ENCODE measurements at regions not wholly inside any gene's neighbourhood (a gene's known extent, or its start where the extent isn't known, plus 50 kb on each side); places are given as distances from the start of the nearest gene placed in this dataset.

- DNase-seq (ENCODE audit: low spot score in 2 of 2) (no peak), FAIRE-seq (no peak)
These were observed 176.0 kb upstream of the SLC24A5 start for GRCh38 chr15:47944637-47945288.

GRCh38 chr15:47945872-47946650 is 174.7 kb upstream of the SLC24A5 start:
- DNase-seq (ENCODE audit: low spot score in 2 of 2), result no peak
- FAIRE-seq, result no peak

GRCh38 chr15:47949815-47950214 is 171.0 kb upstream of the SLC24A5 start:
- no peak for FAIRE-seq
- DNase-seq (ENCODE audit: low spot score in 2 of 2), result no peak

- DNase-seq (ENCODE audit: low spot score in 2 of 2), result no peak
- FAIRE-seq, result no peak
These were observed 170.3 kb upstream of the SLC24A5 start for GRCh38 chr15:47950447-47950846.

- no peak for FAIRE-seq
- DNase-seq (ENCODE audit: low spot score in 2 of 2), result no peak
These were observed 169.0 kb upstream of the SLC24A5 start for GRCh38 chr15:47951781-47952180.

- no peak for FAIRE-seq
- no peak for DNase-seq (ENCODE audit: low spot score in 2 of 2)
These were observed 166.6 kb upstream of the SLC24A5 start for GRCh38 chr15:47954196-47954595.

GRCh38 chr15:47955021-47955420 is 165.8 kb upstream of the SLC24A5 start:
- no peak for FAIRE-seq
- no peak for DNase-seq (ENCODE audit: low spot score in 2 of 2)

- FAIRE-seq (no peak), DNase-seq (ENCODE audit: low spot score in 2 of 2) (no peak)
These were observed 161.0 kb upstream of the SLC24A5 start for GRCh38 chr15:47959617-47960413.

GRCh38 chr15:47961401-47962090 is 159.2 kb upstream of the SLC24A5 start:
- FAIRE-seq, result no peak

GRCh38 chr15:47963265-47963664 is 157.5 kb upstream of the SLC24A5 start:
- FAIRE-seq (no peak), DNase-seq (ENCODE audit: low spot score in 2 of 2) (no peak)

More at GRCh38 chr15:47961401-47962090, 159.2 kb upstream of the SLC24A5 start:
- DNase-seq (ENCODE audit: low spot score in 2 of 2), result no peak

GRCh38 chr15:47964229-47964628 is 156.6 kb upstream of the SLC24A5 start:
- no peak for FAIRE-seq
- no peak for DNase-seq (ENCODE audit: low spot score in 2 of 2)

GRCh38 chr15:47965297-47965696 is 155.5 kb upstream of the SLC24A5 start:
- DNase-seq (ENCODE audit: low spot score in 2 of 2), result no peak
- FAIRE-seq, result no peak

GRCh38 chr15:47968593-47968992 is 152.2 kb upstream of the SLC24A5 start:
- DNase-seq (ENCODE audit: low spot score in 2 of 2), result no peak
- no peak for FAIRE-seq

- DNase-seq (ENCODE audit: low spot score in 2 of 2), result no peak
- no peak for FAIRE-seq
These were observed 149.2 kb upstream of the SLC24A5 start for GRCh38 chr15:47971637-47972036.

- DNase-seq (ENCODE audit: low spot score in 2 of 2) (no peak), FAIRE-seq (no peak)
These were observed 148.1 kb upstream of the SLC24A5 start for GRCh38 chr15:47972738-47973137.

- DNase-seq (ENCODE audit: low spot score in 2 of 2) (no peak), FAIRE-seq (no peak)
These were observed 146.1 kb upstream of the SLC24A5 start for GRCh38 chr15:47974724-47975123.

GRCh38 chr15:47975427-47975826 is 145.4 kb upstream of the SLC24A5 start:
- FAIRE-seq (no peak), DNase-seq (ENCODE audit: low spot score in 2 of 2) (no peak)

GRCh38 chr15:47983533-47983932 is 137.3 kb upstream of the SLC24A5 start:
- DNase-seq (ENCODE audit: low spot score in 2 of 2) (no peak), FAIRE-seq (no peak)

- FAIRE-seq (no peak), DNase-seq (ENCODE audit: low spot score in 2 of 2) (no peak)
These were observed 135.2 kb upstream of the SLC24A5 start for GRCh38 chr15:47985568-47985967.

- FAIRE-seq, result no peak
These were observed 133.3 kb upstream of the SLC24A5 start for GRCh38 chr15:47987461-47987860.

More at GRCh38 chr15:47987461-47987860, 133.3 kb upstream of the SLC24A5 start:
- DNase-seq (ENCODE audit: low spot score in 2 of 2), result no peak

Measured in frontal cortex (tissue), 3 donors.